ENCODE measurements at regions not wholly inside any gene's neighbourhood (a gene's known extent, or its start where the extent isn't known, plus 50 kb on each side); places are given as distances from the start of the nearest gene placed in this dataset.
"Not testable (repeated sequence)": the region's sequence is repeated elsewhere in the genome, so short reads cannot be mapped to it uniquely, and the experiment has no call there.

DNA sequence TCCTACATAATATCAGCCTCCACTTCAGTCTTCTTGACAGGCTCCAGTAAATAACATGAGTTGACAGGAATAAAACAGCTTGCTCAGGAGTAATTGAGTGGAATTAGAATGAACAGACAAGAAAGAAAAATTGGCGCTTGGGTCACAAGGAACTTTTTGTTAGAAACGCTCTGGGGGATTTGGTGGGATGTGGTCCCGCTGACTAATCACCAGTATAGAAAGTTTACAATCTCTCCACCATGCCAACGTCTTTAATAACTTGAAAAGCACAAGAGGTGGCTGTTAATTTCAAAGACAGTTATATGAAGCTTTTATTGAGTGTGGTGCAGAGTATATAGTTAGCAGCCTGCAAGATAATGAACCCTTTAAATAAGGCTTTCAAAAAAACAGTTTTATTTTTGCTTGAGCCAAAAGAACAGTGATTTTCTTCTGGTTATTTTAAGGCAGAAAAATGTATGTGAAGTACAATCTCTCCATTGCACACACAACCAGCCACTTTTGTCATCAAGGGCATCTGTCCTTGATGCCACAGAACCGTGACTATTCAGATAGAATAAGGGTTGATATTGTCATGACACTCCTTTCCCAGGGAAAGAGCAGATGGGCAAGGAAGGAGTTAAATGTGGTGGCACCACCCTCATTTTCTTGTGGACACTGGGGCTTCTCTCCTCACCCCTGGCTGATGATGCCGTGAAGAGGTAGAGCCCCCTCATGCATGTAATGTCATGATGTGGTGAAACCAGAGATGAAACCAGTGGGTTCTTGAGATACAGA lies 102.9 kb upstream of the CDC42EP3 start:
- POLR2A ChIA-PET; H3K9ac ChIP-seq (ENCODE audit: low read length); H3K27ac ChIP-seq (ENCODE audit: low read depth, low read length); RAD21 ChIA-PET (ENCODE audit: low non-redundant PET in 1 of 2, low total read pairs in 2 of 2, uncharacterized antibody in 2 of 2, unreplicated experiment in 2 of 2); H2AFZ ChIP-seq (ENCODE audit: low read depth, low read length, poor library complexity, severe bottlenecking); H3K36me3 ChIP-seq (ENCODE audit: control insufficient read depth in 1 of 2, insufficient read depth in 2 of 2, low read length in 2 of 2); H3K9me2 ChIP-seq (ENCODE audit: insufficient read depth); DNase-seq (ENCODE audit: low read depth, low spot score); H3K9me3 ChIP-seq (ENCODE audit: control insufficient read depth in 1 of 2, insufficient read depth in 1 of 2, low read depth in 1 of 2, low read length in 2 of 2); intact Hi-C loops (cut with micrococcal nuclease); BruUV-seq (replicated peaks); H4K20me1 ChIP-seq (ENCODE audit: insufficient read depth); H3K27me3 ChIP-seq (ENCODE audit: insufficient read depth, low read length); CTCF ChIA-PET; H3K4me2 ChIP-seq (ENCODE audit: low read length); ATAC-seq; H3K4me1 ChIP-seq (ENCODE audit: control insufficient read depth in 1 of 2, insufficient read depth in 2 of 2, low read length in 2 of 2); H3K4me3 ChIP-seq (replicated peaks in 1 of 2; ENCODE audit: low read depth in 1 of 2, low read length in 2 of 2); H3K79me2 ChIP-seq (ENCODE audit: insufficient read depth, low read length): not testable (repeated sequence)

DNA sequence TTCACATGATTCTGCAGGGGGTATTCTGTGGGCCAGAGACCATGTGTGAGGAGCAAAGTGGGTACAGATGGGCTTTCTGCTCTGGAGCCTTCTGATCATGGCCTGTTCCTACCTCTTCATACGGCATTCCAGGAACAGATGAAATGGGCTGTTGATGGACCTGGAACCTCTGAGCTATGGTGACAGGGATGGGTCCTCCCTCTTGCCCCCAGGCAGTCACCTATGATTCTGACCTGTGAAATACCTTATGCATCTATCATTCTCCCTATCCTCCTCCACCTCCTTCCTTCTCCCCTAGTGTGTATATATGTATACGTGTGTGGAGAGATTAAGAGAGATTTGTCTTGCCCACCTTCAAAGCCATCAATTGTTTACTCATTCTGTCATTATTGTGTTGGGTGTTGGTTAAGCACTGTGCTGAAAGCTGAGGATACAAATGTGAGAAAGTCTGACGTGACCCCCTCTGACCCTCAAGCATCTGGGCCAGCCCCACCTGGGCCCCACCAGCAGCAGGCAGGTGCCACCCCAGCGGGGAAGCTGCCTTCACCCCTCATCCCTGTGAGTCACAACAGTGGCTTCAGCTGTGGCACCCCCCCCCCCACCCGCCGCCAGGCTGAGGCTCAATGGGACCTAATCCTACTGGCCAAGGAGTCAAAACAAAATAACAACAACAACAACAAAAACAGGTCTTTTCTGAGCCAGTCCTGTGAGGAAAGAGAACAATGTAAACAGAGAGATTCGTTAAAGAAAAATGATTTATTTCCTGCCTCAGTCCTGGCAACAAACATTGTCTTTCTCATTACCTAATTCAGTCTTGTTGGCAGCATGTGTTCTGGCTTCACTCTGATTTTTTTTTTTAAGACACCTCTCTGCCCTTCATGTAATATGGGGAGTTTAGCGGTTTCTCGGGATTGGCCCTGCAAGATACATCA lies 103.8 kb upstream of the CDC42EP3 start:
- no peaks in the 10 kb centered on the region for H3K27me3 ChIP-seq (ENCODE audit: insufficient read depth, low read length)
- no peak overlapping the region for H3K27ac ChIP-seq (ENCODE audit: low read depth, low read length)
- H3K79me2 ChIP-seq (ENCODE audit: insufficient read depth, low read length): no peaks in the 10 kb centered on the region
- no peak overlapping the region for H2AFZ ChIP-seq (ENCODE audit: low read depth, low read length, poor library complexity, severe bottlenecking)
- DNase-seq (ENCODE audit: low read depth, low spot score): no peak
- ChIA-PET CTCF (no interaction called here), POLR2A (no interaction called here), RAD21 (ENCODE audit: low non-redundant PET in 1 of 2, low total read pairs in 2 of 2, uncharacterized antibody in 2 of 2, unreplicated experiment in 2 of 2) (no interaction called here)
- H3K36me3 ChIP-seq (ENCODE audit: control insufficient read depth in 1 of 2, insufficient read depth in 2 of 2, low read length in 2 of 2): no peaks in the 10 kb centered on the region
- no peak overlapping the region for H3K9ac ChIP-seq (ENCODE audit: low read length)
- no peaks in the 10 kb centered on the region for H3K9me2 ChIP-seq (ENCODE audit: insufficient read depth)
- no peak overlapping the region for H3K4me2 ChIP-seq (ENCODE audit: low read length)
- BruUV-seq (replicated peaks): no TSS peak
- no peak overlapping the region for H3K4me3 ChIP-seq (replicated peaks in 1 of 2; ENCODE audit: low read depth in 1 of 2, low read length in 2 of 2)
- H3K4me1 ChIP-seq (ENCODE audit: control insufficient read depth in 1 of 2, insufficient read depth in 2 of 2, low read length in 2 of 2): peaks cover 5 to 13% of the 10 kb centered on the region in 2 experiments; a peak in 3 of 4 replicates
- no peak for TF ChIP-seq SRF (IDR thresholded peaks at IDR 0.05; ENCODE audit: low read depth)
- no peak for TF ChIP-seq EGR1 (IDR thresholded peaks at IDR 0.05; ENCODE audit: low read depth)
- no peak for TF ChIP-seq POLR2AphosphoS5 (IDR thresholded peaks at IDR 0.05; ENCODE audit: low read depth, low read length)
- TF ChIP-seq ZNF274 (IDR thresholded peaks at IDR 0.05; ENCODE audit: low read depth, low read length): no peak
- no peak for TF ChIP-seq JUND (IDR thresholded peaks at IDR 0.05)
- no peak for TF ChIP-seq POLR2A (IDR thresholded peaks at IDR 0.05; ENCODE audit: borderline replicate concordance, extremely low read depth, insufficient read depth, insufficient read length)
- no peak for TF ChIP-seq SP1 (IDR thresholded peaks at IDR 0.05; ENCODE audit: low read depth)
- TF ChIP-seq CEBPB (IDR thresholded peaks at IDR 0.05; ENCODE audit: low read depth): no peak
- no peaks in the 10 kb centered on the region for H3K9me3 ChIP-seq (ENCODE audit: control insufficient read depth in 1 of 2, insufficient read depth in 1 of 2, low read depth in 1 of 2, low read length in 2 of 2)
- intact Hi-C loops (cut with micrococcal nuclease): no loop called here
- no peak for ATAC-seq
- no peaks in the 10 kb centered on the region for H4K20me1 ChIP-seq (ENCODE audit: insufficient read depth)

Measured in HCT116 (cell line).